HG03064 (cell line): ENCODE measurements at regions not wholly inside any gene's neighbourhood (a gene's known extent, or its start where the extent isn't known, plus 50 kb on each side); places are given as distances from the start of the nearest gene placed in this dataset.

ENCODE experiments used
- ATAC-seq: cut with Tn5 transposase; IDR thresholded peaks from one replicate; pipeline ENCODE4 v1.9.1; 2021; ENCODE audit warnings: low read depth; ENCODE audit not compliant: unreplicated experiment

DNA sequence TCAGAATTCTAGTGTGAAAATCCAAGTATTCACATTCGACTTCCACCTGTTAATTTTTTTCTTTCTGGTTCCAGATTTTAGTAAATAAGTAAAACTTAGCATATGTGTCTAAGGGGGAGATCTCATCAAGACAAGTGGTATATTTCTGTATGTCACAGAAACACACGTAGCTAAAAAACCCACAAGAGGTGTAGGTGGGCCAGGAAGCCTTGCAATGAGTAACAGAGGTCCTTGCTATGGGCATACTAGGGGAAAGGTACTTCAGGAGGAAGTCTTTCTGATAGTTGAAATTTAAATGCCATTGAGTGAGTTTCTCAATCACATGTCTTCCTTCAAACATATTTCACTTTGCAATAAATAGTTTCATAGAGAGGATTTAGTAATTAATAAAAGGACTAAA lies 315.8 kb downstream of the MID1IP1 start:
- ATAC-seq: no peak

DNA sequence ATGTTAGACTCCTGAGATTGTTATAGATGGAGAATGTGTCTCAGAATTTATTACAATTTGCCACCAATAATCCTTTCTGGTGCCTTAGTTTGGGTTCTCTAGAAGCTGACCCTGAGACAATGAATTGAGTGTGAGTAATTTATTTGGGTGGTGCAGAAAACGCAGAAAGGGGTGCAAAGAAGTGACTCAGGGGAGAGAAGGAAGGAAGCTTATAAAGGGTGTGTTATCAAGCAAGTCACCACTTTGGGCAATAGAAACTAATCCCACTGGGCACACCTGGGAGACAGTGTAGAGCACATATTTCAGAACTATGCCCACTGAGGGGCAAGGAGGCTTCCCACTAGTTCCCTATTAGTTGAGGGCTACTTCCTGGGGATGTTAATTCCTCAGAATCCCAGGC lies 320.6 kb downstream of the MID1IP1 start:
- no peak for ATAC-seq

- no peak for ATAC-seq
Observed at GRCh38 chrX:39125834-39126233, 324.6 kb downstream of the MID1IP1 start.

GRCh38 chrX:39133971-39134370 lies 332.7 kb downstream of the MID1IP1 start:
- no peak for ATAC-seq

DNA sequence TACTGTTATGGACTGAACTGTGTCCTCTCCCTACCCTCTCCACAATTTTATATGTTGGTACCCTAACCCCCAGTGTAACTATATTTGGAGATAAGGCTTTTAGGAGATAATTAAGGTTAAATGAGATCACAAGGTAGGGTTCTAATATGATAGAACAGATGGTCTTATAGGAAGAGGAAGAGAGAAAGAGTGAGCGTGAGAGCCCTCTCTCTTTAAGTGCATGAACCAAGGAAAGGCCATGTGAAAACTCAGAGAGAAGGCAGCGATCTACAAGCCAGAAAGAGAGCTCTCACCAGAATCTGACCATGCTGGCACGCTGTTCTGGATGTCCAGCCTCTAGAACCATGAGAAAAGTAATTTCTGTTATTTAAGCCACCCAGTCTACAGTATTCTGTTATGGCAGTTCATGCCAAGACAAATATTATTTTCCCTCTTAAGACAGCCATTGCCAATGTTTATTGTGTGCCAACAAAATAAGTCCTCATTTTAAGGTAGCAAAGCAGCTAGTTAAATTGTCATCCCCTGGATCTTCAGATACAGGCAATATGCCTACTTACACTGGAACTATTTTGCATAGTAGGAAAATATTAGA lies 336.2 kb downstream of the MID1IP1 start:
- no peak for ATAC-seq

DNA sequence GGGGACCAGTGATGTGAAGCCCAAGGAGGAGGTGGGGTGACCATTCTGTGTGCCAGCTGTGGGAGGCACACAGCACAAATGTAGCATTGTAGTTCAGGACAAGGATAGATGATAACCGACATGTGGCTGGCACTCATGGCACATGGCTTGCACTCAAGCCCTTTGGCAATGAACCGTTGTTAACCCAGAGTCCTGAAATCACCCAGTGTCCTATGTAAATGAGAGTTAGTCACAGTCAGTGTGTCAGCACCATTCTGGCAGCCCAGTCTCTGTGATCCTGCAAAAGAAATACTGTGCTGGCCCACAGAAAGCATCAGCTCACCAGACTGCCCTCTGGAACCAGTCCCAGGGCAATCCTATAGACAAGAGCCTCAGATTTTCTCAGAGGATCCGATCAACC lies 339.3 kb downstream of the MID1IP1 start:
- ATAC-seq: no peak

GRCh38 chrX:39144323-39144722 lies 343.1 kb downstream of the MID1IP1 start:
- ATAC-seq: peak; percentile 49

- ATAC-seq: no peak
Observed at GRCh38 chrX:39144956-39145355, 343.7 kb downstream of the MID1IP1 start.

DNA sequence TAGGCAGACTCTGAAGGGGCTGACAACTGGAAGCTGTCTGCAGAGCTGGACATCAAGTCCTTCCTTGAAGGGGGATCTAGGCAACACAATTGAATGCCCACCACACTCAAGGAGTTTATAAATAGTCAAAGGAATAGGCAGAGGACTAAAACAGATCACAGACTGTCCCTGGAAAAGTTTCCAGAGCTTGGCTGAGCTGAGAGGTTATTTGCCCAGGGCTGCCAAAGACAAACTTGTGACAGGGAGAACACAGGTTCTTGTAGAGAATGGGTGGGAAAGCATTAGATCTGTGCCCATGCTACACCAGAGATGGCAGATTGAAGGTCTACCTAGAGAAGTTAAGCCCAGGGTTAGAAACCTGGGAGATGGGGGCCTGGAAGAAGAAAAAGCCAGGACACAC lies 344.6 kb downstream of the MID1IP1 start:
- no peak for ATAC-seq

GRCh38 chrX:39149761-39150160 lies 348.5 kb downstream of the MID1IP1 start:
- ATAC-seq: no peak

DNA sequence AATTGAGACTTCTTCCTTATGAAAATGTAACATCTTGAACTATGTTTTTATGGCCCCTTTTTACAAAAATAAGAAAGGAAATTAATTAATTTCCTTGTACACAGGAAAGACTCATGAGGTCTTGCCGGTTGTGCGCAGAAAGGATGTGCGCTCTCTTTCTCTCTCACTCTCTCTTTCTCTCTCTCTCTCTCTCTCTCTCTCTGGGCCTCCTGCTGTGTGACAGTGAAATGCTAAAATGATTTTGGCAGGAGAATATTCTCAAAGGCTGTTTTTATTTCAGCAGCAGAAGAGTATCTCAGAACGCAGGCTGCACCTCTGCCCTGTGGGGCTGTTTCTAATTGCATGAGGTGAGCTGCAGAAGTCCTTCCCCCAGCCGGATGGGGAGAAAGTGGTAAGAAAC lies 349.0 kb downstream of the MID1IP1 start:
- no peak for ATAC-seq

DNA sequence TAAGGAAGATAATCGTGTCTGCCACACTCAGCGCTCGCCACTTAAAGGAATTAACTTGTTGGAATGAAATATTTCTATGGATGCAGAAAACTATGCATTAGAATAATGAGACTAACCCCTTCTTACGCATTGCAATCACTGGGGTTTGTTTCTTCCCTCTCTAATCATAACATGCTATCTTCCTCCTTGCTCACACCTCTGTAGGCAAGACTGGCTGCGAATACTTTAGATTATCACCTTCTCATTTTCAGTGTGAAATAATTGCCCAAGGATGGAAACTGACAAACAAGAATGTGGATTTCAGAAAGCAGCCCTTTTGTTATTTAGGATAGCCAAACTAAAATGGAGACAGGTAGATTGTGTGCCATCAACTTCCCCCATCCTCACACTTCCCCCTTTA lies 349.4 kb downstream of the MID1IP1 start:
- no peak for ATAC-seq

GRCh38 chrX:39152106-39152649 lies 350.9 kb downstream of the MID1IP1 start:
- ATAC-seq: no peak

DNA sequence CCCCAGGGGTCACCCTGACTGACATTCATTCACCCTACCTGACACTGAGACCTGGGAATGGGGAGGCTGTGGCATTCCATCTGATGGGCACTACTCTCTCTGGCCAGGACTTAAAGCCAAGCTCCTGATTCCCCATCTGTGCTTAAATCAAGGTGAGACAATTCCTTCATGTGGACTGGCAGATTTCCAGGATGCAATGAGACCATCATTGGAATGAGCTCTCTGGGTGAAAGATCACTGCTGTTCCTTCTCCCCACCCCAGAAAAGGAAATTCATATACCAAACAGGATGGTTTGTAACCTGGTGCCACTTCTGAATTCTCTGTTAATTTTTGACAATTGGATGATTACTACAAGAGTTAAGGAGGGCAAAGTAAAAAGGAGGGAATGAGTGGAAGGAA lies 354.8 kb downstream of the MID1IP1 start:
- ATAC-seq: no peak

- ATAC-seq: no peak
Observed at GRCh38 chrX:39157006-39157405, 355.7 kb downstream of the MID1IP1 start.

DNA sequence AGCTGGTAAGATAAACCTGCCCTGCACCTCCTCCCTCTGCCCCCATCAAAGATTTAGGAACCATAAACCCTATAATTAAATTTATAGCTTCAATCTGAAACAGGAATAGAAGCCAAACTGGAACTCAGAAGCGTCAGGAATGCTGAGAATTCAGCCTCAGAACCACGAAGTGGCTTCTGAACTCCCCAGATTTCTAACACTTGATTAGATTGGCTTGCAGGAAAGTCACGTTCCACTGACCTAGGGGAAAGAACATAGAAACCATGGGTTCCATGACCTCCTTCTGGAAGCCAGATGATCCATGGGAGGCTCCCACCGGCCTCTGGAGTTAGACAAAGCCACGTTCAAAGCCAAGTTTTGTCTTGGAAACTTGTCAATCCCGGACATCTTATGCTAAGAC lies 356.5 kb downstream of the MID1IP1 start:
- ATAC-seq: no peak

DNA sequence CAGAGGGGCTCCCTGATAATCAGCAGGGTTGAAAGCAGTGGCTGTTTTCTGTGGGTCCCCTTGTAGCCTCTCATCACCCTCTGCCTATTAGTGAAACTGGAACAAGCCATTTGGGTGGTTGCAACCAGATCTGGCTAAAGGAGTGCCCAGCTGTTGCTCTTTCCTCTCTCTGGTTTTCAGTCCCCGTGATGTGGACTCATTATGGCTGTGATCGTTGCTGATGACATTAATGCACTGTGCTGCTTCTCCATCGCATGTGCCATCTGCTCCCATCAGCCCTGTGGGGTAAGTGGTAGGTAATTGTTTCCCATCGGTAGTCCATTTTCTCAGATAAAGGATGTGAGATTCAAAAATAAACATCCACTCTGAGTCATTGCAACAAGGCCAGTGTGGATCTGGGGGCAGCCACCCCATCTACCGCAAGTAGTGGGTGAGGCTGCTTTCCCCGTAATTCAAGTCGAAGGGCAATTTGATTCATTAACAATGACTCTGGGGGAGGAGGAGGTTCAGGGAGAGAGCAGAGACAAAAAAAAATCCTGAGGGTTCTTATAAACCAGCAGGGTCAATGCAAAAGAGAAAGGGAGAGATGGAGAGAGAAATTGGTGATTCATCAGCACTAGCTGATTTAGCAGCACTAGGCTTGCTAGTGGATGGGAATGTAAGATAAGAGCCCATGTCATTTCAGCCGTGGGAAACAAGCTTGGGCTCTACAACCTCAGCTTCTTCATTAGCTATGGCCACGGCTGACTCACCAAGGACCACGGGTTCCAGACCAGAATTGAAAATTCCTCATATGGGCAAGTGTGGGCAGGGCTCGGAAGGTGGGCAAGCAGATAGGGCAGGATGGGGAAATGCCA lies 357.8 kb downstream of the MID1IP1 start:
- ATAC-seq: peak; percentile 40

DNA sequence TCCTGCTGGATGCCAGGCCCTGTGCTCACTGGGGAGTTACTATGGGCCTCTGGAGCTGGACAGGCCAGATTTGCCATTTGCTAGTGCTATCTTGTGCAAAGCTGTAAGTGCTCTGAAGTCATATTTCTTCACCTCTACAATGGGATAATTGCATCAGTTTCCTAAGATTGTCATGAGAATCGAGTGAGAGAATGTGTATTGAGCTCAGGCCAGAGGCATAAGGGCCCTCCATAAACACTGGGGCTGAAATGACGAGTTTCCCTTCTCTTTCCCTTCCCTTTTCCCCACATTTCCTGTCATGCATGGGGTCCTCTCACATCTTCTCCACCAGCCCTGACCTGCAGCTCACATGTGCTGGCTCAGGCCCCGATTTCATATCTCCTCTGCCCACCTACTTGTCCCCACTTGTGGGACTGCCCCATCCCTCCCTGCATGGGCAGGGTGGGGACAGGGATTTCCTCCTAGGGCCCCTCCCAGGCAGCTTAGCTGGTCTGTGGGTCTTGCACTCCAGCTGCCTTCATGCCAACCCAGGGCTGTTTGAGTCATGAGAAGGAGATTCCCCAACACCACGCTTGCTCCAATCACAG lies 358.8 kb downstream of the MID1IP1 start:
- no peak for ATAC-seq

DNA sequence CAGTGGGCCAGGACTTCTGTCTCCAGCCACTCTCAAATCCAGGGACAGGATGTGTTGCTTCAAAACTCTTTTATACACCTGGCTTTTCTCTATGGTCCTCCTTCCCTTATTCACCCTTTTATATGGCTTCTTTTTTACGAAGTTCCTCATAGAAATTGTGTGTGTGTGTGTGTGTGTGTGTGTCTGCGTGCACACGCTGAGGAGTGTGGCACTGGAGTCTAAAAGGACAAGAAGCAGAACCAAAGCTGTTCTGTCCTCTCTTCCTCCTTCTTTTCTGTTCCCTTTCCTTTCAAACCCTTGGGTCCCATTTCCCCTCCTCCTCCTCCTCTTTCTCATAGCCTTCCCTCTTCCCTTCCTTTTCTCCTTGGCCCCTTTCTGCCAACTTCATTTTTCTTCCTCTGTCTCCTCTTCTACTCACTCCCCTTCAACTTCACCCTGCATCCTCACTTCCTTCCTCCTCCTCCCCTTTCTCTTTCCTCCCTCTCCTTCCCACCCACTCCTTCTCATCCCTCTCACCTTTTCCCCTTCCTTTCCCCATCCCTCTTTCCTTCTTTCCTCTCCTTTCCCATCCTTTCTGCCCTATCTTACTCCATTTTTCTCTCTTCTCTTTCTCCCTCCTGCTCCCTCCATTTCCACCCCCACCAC lies 360.5 kb downstream of the MID1IP1 start:
- no peak for ATAC-seq

GRCh38 chrX:39162322-39162735 lies 361.1 kb downstream of the MID1IP1 start:
- no peak for ATAC-seq

DNA sequence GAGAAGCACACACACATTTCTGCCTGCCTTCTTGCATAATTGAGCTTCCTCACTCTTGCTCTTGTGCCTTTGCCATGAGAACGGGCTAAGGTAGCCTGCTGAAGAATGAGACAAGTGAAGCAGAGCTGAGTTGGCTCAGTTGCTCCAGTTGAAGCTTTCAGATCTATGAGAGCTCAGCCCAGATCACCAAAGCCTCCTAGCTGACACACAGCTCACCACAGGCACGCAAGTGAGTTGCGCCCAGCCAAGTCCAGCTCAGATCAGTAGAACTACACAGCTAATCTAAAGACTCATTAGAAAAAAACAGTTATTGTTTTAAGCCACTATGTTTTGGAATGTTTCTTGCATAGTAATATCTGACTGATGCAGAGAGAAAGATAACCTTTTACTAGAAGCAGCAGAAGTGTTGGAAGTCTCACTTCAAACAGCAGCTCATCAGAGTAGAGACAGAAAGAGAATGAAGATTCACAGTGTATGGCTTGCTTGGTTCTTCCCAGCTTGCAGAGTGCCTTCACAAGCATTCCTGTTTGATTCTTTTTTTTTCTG lies 362.4 kb downstream of the MID1IP1 start:
- no peak for ATAC-seq
